CD1c-positive myeloid dendritic cell (primary cell): ENCODE measurements at regions not wholly inside any gene's neighbourhood (a gene's known extent, or its start where the extent isn't known, plus 50 kb on each side); places are given as distances from the start of the nearest gene placed in this dataset.
"Not testable (repeated sequence)": the region's sequence is repeated elsewhere in the genome, so short reads cannot be mapped to it uniquely, and the experiment has no call there.

ENCODE experiments used
- DNase-seq: peaks from one replicate; pipeline ENCODE4 v3.0.0-alpha.2; 2016; ENCODE audit errors: extremely low spot score

GRCh38 chr5:41995193-41995592 is 70.1 kb downstream of the FBXO4 start:
- DNase-seq, result no peak

- no peak for DNase-seq
Measured at GRCh38 chr5:42001673-42002072, 76.6 kb downstream of the FBXO4 start.

- DNase-seq, result not testable (repeated sequence)
Measured at GRCh38 chr5:42003852-42004251, 78.8 kb downstream of the FBXO4 start.

- peak; percentile 27 for DNase-seq
Measured at GRCh38 chr5:42005561-42006153, 80.6 kb downstream of the FBXO4 start.

- no peak for DNase-seq
Measured at GRCh38 chr5:42013561-42013960, 88.5 kb downstream of the FBXO4 start.

GRCh38 chr5:42015254-42015653 is 90.2 kb downstream of the FBXO4 start:
- DNase-seq, result no peak

- DNase-seq, result no peak
Measured at GRCh38 chr5:42015681-42016080, 90.6 kb downstream of the FBXO4 start.

- no peak for DNase-seq
Measured at GRCh38 chr5:42020788-42021530, 95.9 kb downstream of the FBXO4 start.

DNA sequence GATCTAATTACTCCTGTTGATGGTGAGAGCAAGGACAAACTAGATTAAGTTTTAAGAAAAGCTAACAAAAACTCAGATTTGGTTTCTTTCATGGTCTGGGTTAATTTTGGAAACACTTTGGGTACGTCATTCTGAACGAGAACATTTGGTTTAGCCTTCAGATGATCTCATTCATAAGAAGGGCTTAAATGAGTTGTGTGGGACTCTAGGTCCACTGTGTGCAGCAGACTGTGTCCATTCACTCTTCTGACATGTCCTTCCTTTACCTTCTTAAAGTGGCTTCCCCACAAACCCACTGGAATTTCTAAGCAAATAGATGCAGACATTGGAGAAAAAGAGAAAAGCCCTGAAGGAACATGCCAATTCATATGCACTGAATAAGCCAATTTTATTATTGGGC is 96.8 kb downstream of the FBXO4 start:
- no peak for DNase-seq

GRCh38 chr5:42022383-42022972 is 97.4 kb downstream of the FBXO4 start:
- no peak for DNase-seq

GRCh38 chr5:42026446-42026845 is 101.4 kb downstream of the FBXO4 start:
- DNase-seq, result no peak

GRCh38 chr5:42032137-42032536 is 107.1 kb downstream of the FBXO4 start:
- no peak for DNase-seq

- no peak for DNase-seq
Measured at GRCh38 chr5:42035526-42035925, 110.4 kb downstream of the FBXO4 start.

DNA sequence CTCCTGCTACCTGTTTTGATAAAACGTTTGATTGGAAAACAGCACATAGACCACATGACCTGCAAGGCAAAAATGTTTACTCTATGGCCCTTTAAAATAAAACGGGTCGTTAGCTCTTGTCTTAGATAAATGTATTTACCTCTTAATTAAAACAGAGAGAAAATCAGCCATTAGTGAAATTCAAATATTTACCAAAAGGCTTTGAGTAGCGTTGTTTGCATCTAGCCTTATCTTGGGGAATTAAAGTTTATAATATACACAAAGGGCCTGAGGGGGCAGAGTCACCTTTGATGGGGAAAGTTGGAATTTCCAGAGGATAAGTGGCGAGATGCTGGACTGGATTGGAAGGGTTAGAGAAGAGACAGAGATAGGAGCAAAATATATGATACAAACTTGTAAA is 111.3 kb downstream of the FBXO4 start:
- no peak for DNase-seq

- no peak for DNase-seq
Measured at GRCh38 chr5:42037379-42037932, 112.4 kb downstream of the FBXO4 start.

DNA sequence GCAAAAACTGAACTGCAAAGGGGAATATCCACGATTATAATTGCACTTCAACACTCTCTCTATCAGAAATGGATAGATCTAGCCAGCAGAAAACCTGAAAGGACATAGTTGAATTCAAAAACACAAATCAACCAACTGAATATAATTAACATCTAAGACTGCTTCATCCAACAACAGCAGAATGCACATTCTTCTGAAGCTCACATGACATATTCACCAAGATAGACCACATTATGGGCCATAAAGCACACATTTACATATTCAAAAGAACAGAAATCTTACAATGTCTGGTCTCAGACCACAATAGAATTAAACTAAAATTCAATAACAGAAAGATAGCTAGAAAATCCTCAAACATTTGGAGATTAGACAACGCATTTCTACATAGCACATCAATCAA is 118.3 kb downstream of the FBXO4 start:
- no peak for DNase-seq

DNA sequence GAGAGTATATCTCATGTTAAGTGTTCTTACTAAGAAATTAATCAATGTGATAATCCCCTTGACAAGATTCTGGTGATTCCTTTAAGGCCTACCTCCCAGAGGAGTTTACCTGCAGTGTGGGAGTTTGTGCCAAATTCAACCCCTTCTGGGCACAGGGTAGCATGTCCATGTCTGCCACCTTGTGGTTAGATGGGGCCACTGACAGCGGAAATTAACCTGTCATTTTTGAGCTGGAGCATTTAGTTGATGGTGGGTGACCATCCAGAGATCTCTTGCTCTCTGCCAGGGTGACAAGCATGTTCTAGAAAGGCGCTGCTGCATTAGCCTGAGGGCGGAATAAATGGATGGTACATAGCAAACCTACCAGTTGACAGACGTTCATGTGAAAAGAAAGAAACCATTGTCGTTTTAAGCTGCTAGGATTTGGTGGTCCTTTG is 132.2 kb downstream of the FBXO4 start:
- DNase-seq, result peak; percentile 53

- no peak for DNase-seq
Measured at GRCh38 chr5:42059291-42059690, 134.2 kb downstream of the FBXO4 start.

GRCh38 chr5:42059778-42060464 is 134.8 kb downstream of the FBXO4 start:
- DNase-seq, result no peak

DNA sequence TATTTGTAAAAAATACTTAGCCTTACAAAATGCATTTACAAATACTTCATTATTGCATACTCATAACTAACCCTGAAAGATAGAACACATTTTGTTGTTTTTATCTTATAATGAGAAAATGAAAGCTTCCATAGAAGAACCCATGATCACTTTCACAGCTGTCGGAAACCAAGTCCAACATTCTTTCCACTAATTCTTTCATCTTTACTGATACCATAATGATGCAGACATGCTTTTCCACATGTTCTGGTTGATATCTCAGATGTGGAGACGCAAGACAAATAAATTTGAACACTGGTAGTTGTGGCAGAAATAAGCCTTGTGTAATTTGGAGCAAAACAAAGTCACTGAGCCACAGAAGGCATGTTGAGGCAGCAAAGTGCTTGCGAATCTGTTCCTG is 136.0 kb downstream of the FBXO4 start:
- no peak for DNase-seq

DNA sequence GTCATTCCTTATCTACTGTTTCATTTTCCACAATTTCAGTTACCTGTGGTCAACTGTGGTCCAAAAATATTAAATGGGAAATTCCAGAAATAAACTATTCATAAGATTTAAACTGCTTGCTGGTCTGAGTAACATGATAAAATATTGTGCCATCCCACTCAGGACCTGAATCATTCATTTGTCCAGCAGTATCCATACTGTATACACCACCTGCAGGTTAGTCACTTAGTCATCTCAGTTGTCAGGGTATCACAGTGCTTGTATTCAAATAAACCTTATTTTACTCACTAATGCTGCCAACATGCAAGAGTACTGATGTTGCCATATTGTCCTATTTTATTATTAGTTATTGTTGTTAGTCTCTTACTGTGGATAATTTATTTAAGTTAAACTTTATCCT is 139.7 kb downstream of the FBXO4 start:
- DNase-seq, result no peak

DNA sequence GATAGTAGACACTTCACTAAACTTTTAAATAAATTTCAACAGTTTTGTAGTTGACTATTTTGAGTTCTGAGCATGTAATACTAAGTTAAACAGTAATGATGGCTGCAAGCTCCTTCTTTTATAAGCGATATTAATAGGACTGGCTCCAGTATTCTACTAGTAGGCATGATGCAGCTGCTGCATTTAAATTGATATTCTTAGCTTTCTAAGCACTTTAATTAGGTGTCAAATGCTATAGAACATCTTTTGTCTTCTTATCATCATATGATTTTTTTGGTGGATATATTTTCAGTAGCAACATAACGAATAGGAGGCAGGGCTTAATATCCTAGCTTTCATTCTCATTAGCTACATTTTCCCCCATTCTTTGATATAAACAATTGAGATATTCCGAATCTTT is 141.1 kb downstream of the FBXO4 start:
- no peak for DNase-seq
